ENCODE measurements at regions not wholly inside any gene's neighbourhood (a gene's known extent, or its start where the extent isn't known, plus 50 kb on each side); places are given as distances from the start of the nearest gene placed in this dataset.
A peak's percentile ranks its signal among the peaks of the same experiment; 100 is the strongest.
"Not testable (repeated sequence)": the region's sequence is repeated elsewhere in the genome, so short reads cannot be mapped to it uniquely, and the experiment has no call there.

DNA sequence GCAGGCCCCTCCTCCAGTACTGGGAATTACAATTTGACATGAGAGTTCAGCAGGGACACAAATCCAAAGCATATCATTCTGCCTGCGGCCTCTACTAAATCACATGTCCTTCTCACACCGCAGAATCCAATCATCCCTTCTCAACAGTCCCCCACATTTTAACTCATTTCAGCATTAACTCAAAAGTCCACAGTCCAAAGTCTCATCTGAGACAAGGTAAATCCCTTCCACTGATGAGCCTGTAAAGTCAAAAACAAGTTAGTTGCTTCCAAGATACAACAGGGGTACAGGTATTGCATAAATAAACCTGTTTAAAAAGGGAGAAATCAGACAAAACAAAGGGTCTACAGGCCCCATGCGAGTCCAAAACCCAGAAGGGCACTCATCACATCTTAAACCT lies 64.0 kb downstream of the EBNA1BP2 start:
- DNase-seq = no peak

DNA sequence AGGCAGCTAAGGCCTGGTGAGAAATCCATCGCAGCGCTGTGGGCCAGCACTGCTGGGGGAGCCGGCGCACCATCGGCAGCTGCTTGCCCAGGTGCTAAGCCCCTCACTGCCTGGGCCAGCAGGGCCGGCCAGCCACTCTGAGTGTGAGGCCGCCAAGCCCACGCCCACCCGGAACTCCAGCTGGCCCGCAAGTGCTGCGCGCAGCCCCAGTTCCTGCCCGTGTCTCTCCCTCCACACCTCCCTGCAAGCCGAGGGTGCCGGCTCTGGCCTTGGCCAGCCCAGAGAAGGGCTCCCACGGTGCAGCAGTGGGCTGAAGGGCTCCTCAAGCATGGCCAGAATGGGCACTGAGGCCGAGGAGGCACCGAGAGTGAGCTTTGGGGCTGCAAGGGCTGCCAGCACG lies 64.4 kb downstream of the EBNA1BP2 start:
- DNase-seq = no peak

DNA sequence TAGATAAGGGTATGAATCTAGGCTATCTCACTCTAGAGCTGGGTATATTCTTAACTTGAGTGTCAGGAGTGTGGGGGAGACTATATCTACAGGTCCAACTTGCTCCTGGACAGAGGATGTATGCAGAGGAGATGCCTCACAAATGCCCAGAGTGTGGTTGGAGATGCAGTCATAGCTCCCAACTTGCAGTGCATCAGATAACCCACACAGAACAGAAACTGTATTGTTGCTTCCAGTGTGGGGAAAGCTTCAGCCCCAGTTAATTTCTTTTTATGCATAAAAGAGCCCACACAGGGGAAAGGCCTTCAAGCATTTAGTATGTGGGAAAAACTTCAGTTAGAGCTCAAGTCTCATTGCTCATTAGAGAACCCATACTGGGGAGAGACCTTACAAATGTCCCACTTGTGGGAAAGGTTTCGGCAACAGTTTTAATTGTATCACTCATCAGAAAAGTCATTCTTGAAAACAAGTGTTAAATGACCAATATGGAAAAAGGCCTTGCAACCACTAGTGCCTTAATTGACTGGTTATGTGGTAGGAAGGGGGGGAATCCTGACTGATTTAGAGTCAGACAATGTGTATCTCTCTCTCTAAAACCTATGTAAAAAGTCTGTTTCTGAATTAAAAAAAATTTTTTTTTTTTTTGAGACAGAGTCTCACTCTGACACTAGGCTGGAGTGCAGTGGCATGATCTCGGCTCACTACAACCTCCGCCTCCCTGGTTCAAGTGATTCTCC lies 67.9 kb downstream of the EBNA1BP2 start:
- DNase-seq = no peak

DNA sequence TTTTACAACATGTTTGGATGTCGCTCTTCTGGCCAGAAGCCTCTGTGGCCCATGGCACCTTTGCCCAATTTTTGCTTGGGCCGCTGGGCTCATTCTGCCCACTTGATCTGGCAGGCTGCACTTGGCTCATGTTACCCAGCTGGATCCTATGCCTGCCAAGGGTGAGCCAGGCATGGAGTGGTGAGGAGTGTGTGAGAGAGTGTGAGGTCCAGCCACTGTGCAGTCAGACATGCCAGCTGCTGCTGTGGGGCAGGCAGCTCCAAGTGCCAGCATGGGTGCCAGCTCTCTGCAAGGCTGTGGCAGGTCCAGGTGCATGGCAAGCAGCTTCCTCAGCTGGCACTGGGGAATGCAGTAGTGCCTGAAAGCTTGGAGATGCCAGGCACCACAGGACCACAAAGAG lies 71.0 kb downstream of the EBNA1BP2 start:
- no peak for DNase-seq

DNA sequence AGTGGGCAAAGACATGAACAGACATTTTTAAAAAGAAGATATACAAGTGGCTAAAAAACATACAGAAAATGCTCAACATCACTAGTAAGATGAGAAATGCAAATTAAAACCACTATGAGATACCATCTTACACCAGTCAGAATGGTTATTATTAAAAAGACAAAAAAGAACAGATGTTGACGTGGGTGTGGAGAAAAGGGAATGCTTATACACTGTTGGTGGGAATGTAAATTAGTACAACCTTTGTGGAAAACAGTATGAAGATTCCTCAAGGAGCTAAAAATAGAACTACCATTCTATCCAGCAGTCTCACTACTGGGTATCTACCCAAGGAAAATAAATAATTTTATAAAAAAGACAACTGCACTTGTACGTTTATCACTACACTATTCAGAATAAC lies 73.9 kb downstream of the EBNA1BP2 start:
- no peak for DNase-seq

DNA sequence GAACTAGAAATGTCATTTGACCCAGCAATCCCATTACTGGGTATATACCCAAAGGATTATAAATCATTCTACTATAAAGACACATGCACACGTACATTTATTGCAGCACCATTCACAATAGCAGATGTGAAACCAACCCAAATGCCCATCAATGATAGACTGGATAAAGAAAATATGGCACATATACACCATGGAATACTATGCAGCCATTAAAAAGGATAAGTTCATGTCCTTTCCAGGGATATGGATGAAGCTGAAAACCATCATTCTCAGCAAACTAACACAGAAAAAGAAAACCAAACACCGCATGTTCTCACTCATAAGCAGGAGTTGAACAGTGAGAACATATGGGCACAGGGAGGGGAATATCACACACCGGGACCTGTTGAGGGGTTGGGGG lies 75.6 kb downstream of the EBNA1BP2 start:
- not testable (repeated sequence) for DNase-seq

DNA sequence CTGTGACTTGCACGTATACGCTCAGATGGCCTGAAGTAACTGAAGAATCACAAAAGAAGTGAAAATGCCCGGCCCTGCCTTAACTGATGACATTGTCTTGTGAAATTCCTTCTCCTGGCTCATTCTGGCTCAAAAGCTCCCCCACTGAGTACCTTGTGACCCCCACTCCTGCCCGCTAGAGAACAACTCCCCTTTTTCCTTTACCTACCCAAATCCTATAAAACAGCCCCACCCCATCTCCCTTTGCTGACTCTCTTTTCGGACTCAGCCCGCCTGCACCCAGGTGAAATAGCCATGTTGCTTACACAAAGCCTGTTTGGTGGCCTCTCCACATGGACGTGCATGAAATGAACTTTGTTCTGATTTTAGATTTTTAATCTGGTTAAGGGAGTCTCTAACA lies 81.3 kb downstream of the EBNA1BP2 start:
- not testable (repeated sequence) for DNase-seq

DNA sequence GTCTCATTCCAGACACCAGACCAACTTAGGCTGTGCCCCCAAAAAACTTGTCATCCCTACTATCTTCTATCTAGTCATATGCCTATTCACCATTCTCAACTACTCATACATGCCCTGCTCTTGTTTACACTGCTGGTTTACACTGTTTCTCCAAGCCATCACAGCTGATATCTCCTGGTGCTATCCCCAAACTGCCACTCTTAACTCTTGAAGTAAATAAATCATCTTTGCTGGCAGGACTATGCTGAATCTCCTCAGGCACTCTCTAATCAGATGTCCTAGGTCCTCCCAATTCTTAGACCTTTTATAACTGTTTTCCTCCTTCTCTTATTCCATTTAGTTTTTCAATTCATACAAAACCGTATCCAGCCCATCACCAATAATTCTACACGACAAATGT lies 81.9 kb downstream of the EBNA1BP2 start:
- not testable (repeated sequence) for DNase-seq

DNA sequence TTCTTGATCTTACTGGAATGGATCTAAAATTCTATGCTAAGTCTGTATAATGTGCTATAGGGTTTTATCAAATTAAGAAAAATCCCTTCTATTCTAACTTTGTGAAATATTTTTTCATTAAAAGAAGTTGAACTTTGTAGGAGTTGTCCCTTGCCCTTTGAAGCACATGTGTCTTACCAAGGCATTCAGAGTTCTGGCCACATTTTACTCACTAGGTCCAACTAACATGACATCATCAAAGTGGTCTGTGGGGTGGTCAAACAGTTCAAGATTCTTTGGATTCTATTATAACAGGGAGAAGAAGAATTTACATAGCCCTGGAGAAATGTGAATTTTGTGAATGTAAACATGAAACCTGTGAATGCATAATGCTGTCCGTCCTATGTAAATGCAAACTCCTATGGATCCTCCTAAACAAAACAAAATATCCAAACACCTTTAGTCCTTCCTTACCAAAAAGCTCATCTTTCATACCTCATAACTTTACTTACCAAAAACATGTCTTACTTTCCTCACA lies 88.7 kb downstream of the EBNA1BP2 start:
- no peak for DNase-seq

DNA sequence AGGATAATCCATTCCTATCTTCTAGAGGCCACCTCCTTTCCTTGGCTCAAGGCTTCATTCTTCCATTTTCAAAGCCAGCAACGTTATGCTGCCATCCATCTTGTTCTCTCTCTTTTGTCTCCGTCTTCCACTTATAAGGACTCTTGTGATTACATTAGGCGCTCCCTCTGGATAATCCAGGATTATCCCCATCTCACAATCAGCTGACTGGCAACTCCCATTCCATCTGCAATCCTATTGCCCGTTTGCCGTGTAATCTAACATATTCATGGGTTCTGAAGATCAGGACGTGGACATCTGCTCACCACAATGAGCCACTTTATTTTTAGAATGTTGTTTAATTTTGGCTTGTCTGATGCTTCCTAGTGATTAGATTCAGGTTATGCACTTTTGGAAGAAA lies 89.3 kb downstream of the EBNA1BP2 start:
- no peak for DNase-seq

DNA sequence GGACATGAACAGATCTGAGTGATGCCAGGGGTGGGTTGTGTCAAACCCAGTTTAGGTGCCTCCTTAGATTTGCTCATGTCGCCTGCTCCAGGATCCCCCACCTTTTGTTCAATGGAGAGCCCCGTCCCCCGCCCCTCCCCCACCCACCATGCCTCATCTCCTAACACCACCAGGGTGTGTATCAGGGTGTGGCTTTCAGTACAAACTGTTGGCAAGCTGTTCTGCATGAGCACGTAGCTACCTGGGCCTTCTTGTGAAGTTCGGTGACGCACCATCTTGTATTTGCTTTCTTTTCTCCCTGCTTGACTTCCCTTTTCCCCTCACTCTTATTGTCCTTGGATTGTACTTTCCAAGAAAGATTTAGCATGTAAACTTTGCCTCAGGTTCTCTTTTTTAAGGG lies 94.8 kb downstream of the EBNA1BP2 start:
- no peak for DNase-seq

DNA sequence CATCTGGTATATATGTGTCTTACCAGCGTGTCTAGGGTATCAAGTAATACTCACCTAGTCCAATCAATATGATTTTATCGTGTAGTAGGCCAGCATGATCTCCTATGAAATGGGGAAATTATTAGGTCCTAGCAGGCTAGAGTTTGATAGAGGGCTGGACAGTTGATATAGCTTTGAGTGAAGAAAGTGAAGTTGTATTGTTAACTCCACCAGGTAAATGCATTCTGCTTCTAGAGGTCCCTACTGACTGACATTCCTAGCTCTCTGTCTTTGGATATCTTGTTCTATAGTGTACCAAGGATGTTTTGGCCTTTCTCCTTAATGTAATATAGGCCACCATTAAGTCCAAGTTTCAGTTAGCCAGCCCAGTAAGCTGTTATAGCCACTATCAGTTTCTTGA lies 97.4 kb downstream of the EBNA1BP2 start:
- no peak for DNase-seq

DNA sequence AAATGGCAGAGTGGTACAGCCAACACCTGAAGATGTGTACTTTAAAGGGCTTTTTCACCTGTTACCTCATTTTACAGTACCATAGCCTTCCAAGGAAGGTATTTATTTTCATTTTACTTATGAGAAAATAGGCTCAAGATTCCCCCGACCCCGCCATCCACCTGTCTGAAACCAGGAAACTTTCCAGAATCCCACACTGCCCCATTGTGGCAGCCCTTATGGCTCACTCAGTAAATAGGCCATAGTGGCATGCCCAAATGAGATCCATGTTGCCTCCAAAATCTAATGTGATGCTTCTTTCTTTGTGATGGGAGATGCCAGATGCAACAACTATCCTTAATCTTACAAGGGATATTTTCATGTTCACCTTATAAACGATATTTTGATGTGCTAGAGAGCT lies 97.8 kb downstream of the EBNA1BP2 start:
- DNase-seq = no peak

DNA sequence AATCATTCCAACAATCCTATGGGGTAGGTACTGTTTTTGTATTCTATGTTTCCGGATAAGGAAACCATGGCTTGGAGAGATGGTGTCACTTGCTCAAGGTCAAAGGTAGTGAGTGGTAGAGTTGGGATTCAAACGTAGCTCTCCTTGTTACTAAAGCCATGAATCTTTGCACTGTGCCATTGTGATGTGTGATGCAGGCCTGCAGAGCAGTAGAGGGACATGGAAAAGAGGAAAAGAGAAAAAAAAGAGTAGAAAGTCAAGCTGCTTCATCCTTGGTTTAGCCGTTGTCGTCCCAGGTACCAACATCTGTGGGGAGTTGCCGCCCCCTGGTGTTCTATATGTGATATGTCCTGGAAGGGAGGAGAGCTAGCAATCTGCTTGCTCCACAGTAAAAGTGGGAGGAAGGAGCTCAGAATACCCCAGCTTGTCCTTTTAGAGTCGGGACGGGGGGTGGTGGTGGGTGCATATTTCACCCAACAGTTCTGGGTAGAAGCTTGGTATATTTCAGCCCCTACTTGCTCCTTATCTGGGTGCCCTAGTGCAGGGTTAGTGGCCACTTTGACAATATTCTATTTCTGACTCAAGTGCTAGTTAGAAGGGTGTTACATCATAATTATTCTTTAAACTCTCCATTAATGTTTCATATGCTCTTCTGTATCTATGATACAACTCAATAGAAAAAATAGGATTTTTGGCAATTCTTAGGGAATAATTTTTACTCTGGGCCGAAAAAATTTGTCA lies 98.4 kb downstream of the EBNA1BP2 start:
- no peak for DNase-seq

DNA sequence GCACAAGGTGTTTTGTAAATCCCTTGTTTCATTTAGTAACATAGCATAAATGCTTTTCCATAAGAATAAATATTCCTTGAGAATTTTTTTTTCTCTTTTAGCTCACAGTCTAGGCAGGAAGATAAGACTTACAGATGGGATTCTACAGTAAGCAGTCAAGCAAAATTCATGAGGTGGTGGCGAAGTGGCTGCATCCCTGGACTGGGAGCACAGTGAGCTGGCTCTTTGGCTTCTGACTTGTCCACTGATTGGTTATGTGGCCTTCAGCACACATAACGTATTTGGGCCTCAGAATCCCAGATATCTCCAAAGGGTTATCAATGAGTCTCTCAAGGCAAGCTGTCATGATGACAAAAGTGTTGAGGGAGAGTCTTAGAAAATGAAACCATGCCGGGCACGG lies 99.8 kb downstream of the EBNA1BP2 start:
- no peak for DNase-seq

DNA sequence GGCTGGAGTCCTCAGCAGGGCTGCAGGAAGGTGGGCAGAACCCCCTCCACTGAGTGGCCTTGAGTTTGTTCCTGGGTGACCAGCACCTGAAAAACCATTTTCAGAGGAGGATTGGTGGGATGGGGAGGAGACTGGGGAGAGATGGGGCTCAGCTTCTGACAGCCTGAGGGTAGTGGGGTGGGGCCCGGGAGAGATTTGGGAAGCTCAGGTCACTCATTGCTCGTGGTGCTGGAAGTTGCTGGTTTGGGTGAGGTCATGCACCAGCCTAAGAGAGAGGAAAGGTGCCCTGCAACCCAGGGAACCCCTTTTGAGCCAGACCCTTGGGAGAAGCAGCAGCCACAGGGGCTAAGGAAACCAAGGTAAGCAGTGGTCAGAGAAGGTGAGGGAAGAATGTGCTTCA lies 100.8 kb downstream of the EBNA1BP2 start:
- no peak for DNase-seq

DNA sequence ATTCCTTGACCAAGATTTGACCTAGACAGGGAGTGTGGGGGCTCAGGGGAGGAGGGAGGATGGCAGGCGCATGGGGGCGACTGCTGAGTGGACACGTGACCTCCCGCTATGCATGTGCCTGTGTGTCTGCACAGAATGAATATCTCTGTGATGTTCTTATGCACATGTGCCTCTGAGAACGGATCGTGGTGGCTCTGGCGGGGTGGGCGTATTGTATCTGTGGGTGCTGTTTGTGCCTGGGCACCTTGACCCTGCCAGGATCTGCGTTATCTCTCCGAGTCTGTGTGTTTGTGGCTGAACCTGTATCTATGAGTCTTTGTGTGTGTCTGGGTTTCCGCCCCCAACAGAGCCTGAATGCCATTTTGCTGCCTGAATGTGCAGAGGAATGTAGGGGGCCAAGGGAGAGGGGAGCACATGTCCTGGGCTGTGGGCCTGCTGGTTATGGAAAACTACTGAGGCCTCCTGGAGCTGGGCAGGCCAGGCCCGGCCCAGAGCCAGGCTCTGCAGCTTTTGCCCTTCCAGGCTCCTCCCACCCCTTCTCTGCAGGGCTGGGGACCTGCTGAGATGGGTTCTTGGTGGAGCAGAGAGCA lies 102.5 kb downstream of the EBNA1BP2 start:
- no peak for DNase-seq

DNA sequence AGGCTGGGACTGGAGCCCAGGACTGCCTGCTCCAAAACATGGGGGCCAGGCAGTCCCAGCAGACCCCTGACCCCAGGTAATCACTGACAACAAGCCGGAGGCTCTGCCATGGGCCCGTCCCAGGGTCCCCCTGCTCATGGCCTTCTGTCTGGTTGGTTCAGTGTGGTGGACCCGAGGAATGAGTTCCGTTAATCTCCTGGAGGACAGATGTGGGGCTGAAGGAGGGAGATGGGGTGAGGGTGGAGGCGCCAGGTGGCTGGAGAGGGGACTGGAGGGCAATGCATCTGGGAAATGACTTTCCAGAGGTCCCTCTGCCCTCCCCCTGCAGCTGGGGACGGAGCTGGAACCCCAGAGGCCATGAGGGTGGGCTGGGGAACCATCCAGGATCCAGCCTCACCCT lies 103.2 kb downstream of the EBNA1BP2 start:
- no peak for DNase-seq

DNA sequence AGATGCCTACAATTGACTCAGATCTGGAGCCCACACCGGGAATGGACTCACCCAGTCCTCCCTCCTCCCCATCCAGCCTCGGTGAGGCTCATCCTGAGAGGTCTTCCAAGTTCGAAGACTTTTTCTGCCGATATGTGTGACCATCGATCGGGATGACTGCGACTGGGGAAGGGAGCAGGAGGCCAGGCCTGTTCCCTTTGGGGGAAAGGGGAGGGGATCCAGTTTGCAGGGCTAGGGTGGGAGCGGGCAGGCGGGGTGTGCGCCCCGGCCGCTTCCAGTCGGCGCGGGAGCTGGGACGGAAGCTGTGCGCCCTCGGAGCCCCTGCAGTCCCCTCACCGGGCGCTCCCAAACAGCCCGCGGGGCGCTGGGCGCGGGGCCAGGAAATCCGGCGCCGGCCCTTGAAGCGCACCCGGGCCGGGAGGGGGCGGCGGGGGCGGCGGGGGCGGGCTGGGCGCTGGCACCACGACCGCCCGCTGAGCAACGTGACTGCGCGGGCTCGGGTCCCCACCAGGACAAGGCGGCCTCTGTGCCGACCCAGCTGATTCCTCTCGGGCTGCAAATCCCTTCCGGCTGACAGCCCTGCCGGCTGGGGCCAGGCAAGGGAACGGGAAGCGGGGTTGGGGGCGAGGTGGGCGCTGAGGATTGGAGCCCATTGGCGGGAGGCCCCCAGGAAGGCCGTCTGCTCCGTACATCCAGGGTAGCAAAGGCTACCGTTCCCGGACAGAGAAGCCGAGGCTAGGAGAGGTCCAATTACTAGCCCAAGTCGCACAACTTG lies 103.9 kb downstream of the EBNA1BP2 start:
- peak; percentile 20 for DNase-seq

DNA sequence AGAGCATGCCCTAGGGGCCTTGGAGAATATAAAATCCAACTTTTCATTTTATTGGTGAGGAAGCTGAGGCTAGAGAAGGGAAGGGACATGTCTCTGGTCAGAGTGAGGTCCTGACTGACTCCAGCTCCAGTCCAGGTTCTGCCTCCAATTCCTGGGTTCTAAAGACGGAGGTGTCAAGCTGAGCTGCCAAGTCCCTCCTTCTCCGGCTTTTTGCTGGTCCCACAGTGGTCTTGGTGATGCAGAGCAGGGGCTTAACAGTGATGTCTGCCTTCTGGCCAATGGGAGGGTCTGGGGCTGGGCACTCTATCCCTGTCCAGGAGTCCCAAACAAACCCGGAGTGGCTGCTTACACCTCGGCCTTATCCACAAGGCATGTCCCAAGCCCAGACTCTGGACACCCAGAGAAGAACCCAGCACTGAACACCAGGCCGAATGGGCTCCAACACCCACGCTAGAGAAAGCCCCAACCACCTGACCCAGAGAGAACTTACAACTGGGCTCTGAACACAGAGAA lies 104.8 kb downstream of the EBNA1BP2 start:
- DNase-seq = no peak

DNA sequence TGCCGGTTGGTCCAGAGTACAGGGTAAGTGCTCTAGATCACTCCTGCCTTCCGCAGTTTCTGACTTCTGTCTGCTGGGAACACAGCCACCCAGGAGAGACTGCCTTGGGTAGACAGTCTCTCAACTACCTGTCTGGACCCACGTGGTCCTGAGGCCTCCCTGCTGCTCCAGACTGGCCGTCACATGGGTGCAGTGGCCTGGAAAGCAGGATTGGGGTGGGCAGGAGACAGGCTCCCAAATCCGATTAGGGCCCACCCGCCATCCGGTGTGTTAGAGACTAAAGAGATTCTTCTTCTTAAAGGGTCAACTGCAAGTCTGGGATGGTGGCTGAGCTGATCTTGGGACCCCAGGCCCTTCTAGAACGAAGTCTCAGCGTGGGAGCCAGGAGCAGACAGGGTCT lies 105.5 kb downstream of the EBNA1BP2 start:
- DNase-seq = no peak

DNA sequence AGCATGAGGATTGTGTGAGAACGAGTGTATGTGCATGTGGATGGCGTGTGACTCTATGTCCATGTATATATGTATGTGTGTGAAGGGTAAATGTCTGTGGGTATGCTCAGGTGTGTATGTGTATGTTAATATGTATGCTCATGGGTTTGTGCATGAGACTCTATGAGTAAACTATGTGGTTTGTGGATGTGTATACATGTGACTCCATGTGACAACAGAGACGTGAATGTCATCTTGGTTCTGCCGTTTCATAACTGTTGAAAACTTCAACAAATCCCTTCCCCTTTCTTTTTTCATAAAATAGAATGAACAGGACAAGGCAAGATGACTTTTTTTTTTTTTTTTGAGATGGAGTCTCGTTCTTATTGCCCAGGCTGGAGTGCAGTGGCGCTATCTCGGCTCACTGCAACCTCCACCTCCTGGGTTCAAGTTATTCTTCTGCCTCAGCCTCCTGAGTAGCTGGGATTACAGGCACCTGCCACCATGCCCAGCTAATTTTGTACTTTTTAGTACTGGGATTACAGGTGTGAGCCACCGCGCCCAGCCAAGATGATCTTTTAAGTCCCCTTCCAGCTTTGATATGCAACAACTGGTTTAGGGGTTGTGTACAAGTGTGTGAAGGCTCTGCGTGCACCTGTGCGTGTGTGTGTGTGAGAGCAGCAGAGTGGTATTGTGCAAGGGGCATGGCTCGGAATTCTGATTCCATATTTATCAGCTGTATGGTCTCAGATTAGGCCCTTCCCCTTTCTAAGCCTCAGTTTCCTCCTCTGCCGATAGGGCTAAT lies 106.3 kb downstream of the EBNA1BP2 start:
- DNase-seq = no peak

Measured in activated gamma-delta T cell (primary cell).